Esophagus muscularis mucosa (tissue), 3 donors: ENCODE measurements at regions not wholly inside any gene's neighbourhood (a gene's known extent, or its start where the extent isn't known, plus 50 kb on each side); places are given as distances from the start of the nearest gene placed in this dataset.

Experiments
- CTCF ChIP-seq, 3 experiments: fragments of 200-600 bp in 2 of 3; fragments of 450-650 bp in 1 of 3; sonication (generic) in 2 of 3; IDR thresholded peaks; one replicate each; pipeline ENCODE4 v1.5.1; 2017 to 2019; ENCODE audit warnings: antibody characterized with exemption in 3 of 3, mild to moderate bottlenecking in 2 of 3, moderate library complexity in 1 of 3
- EP300 ChIP-seq: sonication (generic); formaldehyde crosslinking; IDR thresholded peaks from one replicate; pipeline ENCODE4 v1.6.1; 2017; ENCODE audit warnings: antibody characterized with exemption

- TF ChIP-seq CTCF (IDR thresholded peaks at IDR 0.05) (no peak), EP300 (no peak)
Measured at GRCh38 chr5:39605145-39605544, 180.4 kb upstream of the DAB2 start.
